ENCODE measurements at regions not wholly inside any gene's neighbourhood (a gene's known extent, or its start where the extent isn't known, plus 50 kb on each side); places are given as distances from the start of the nearest gene placed in this dataset.

DNA sequence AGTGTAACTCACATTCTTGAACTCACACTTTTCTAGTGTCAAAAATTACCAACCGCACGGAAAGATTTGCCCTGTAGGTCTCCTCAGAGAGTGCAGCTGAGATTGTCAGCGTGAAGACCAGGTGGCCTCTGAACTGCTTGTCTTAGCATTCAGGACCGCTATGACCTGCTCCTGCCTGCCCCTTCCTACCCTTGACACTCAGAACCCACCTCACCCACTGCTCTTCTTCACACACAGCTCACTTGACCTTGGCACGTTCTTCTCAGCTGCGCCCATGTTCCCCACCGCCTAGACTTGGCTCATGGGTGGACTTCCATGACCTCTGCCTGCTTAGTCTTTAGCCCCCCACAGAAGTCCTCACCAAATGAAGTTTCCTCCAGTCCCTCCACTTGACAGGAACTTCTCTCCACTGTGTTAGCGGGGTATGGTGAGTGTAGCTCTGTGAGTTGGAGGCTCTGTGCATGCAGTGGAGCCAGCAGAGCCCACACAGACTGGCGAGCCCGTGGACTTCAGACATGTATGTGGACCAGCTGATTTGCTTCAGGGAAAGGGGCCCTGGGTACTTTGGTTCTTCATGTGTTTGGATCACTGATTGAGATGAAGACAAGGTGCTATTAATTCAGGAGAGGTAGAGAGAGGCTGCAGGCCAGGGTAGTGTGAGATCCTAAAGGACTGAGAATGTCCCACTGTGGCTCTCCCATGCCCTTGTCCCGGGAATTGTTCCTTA, 221.3 kb downstream of the OPA1 start:
- H3K27ac ChIP-seq, result no peak overlapping the region
- ChIA-PET POLR2A (ENCODE audit: low non-redundant PET) (no interaction called here), CTCF (interaction anchor here (0.6 kb wide), 1 partner anchor 10 kb away, joined by 4 read pairs; no protein-coding TSS in a partner anchor)

GRCh38 chr3:193815246-193816027, 222.4 kb downstream of the OPA1 start:
- no peak for DNase-seq (ENCODE audit: low spot score)
- TF ChIP-seq, protein P1, sequence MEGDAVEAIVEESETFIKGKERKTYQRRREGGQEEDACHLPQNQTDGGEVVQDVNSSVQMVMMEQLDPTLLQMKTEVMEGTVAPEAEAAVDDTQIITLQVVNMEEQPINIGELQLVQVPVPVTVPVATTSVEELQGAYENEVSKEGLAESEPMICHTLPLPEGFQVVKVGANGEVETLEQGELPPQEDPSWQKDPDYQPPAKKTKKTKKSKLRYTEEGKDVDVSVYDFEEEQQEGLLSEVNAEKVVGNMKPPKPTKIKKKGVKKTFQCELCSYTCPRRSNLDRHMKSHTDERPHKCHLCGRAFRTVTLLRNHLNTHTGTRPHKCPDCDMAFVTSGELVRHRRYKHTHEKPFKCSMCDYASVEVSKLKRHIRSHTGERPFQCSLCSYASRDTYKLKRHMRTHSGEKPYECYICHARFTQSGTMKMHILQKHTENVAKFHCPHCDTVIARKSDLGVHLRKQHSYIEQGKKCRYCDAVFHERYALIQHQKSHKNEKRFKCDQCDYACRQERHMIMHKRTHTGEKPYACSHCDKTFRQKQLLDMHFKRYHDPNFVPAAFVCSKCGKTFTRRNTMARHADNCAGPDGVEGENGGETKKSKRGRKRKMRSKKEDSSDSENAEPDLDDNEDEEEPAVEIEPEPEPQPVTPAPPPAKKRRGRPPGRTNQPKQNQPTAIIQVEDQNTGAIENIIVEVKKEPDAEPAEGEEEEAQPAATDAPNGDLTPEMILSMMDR (conservative IDR thresholded peaks at IDR 0.05; ENCODE audit: low read depth), result no peak
- H3K27ac ChIP-seq, result no peak overlapping the region
- POLR2A ChIA-PET (ENCODE audit: low non-redundant PET), result no interaction called here
- CTCF ChIA-PET, result interaction anchor here (0.6 kb wide), 1 partner anchor 11 kb away, joined by 4 read pairs; no protein-coding TSS in a partner anchor

More for the DNA sequence above, 221.3 kb downstream of the OPA1 start:
- TF ChIP-seq, protein P1 (conservative IDR thresholded peaks at IDR 0.05; ENCODE audit: low read depth), result no peak
- DNase-seq (ENCODE audit: low spot score), result no peak

DNA sequence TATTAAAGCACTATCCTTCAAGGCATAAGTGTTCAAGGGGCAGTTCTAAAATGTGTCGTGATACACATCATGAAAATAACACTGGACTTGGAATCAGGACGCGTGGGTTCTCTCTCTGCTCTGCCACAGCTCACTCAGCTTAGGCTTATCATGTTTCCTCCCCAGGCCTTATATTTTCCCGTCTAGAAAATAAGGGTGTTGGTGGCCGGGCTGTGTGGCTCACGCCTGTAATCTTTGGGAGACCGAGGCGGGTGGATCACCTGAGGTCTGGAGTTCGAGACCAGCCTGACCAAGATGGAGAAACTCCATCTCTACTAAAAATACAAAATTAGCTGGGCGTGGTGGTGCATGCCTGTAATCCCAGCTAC, 223.0 kb downstream of the OPA1 start:
- TF ChIP-seq, protein P1 (conservative IDR thresholded peaks at IDR 0.05; ENCODE audit: low read depth), result no peak
- H3K27ac ChIP-seq, result no peak overlapping the region
- POLR2A ChIA-PET (ENCODE audit: low non-redundant PET), result no interaction called here
- no peak for DNase-seq (ENCODE audit: low spot score)
- CTCF ChIA-PET, result no interaction called here

DNA sequence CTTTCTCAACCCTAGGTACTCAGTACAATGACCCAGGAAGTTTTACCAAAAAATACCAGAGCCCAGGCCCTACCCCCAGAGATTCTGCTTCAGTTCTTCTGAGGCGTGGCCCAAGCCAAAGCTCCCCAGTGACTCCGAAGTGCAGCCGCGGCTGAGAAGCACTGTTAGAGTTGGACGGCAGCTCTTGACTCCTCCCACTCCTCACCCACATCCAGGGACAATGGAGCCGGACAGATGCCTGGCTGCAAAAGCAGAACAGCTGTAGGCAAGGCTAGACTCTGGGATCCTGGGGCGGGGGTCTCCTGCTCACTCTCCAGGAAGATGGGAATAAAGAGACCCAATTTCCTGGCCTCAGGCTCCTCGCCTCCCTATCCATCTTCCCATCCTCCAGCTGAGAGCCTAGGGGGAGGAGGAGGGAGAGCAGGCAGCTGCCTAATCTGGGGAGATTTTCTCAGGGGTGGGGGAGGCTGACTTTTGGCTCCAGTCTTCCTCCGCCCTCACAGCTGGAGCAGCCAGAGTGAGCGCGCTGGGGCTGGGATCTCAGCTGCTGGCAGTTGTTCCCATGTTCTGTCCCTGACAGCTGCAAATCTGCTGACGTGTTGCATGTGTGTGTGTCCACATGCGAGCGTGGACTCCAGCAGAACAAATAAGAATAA, 223.8 kb downstream of the OPA1 start:
- CTCF ChIA-PET, result interaction anchor here (0.6 to 0.7 kb wide), 2 partner anchors 104 to 225 kb away, joined by 4 to 5 read pairs; no protein-coding TSS in a partner anchor
- no peak for DNase-seq (ENCODE audit: low spot score)
- POLR2A ChIA-PET (ENCODE audit: low non-redundant PET), result no interaction called here
- no peak overlapping the region for H3K27ac ChIP-seq
- TF ChIP-seq, protein P1 (conservative IDR thresholded peaks at IDR 0.05; ENCODE audit: low read depth), result no peak

GRCh38 chr3:193819117-193820010, 226.4 kb downstream of the OPA1 start:
- no peak overlapping the region for H3K27ac ChIP-seq
- ChIA-PET CTCF (interaction anchor here (1.0 kb wide), 1 partner anchor 34 kb away, joined by 3 read pairs; no protein-coding TSS in a partner anchor), POLR2A (ENCODE audit: low non-redundant PET) (no interaction called here)
- TF ChIP-seq, protein P1 (conservative IDR thresholded peaks at IDR 0.05; ENCODE audit: low read depth), result no peak
- DNase-seq (ENCODE audit: low spot score), result no peak

Measured in RWPE1 (cell line).